ENCODE measurements at regions not wholly inside any gene's neighbourhood (a gene's known extent, or its start where the extent isn't known, plus 50 kb on each side); places are given as distances from the start of the nearest gene placed in this dataset.

GRCh38 chr1:90474731-90475130 is 242.4 kb downstream of the BARHL2 start:
- H3K27ac ChIP-seq (replicated peaks; ENCODE audit: low read length), result no peak overlapping the region
- H2BK5ac ChIP-seq (ENCODE audit: low read length), result no peak overlapping the region
- no peak overlapping the region for H3K23ac ChIP-seq (ENCODE audit: low read depth, low read length, poor library complexity)
- H2BK120ac ChIP-seq (ENCODE audit: low read depth, low read length), result no peak overlapping the region
- no peaks in the 10 kb centered on the region for H3K27me3 ChIP-seq (ENCODE audit: control insufficient read depth in 3 of 3, insufficient read depth in 3 of 3, low read depth in 1 of 3, low read length in 3 of 3)
- no peak overlapping the region for H3K9ac ChIP-seq (ENCODE audit: low read depth, low read length, poor library complexity)
- no peaks in the 10 kb centered on the region for H3K9me3 ChIP-seq (replicated peaks in 1 of 2; ENCODE audit: control insufficient read depth in 2 of 2, insufficient read depth in 1 of 2, low read depth in 1 of 2, low read length in 2 of 2)
- H3K36me3 ChIP-seq (replicated peaks in 1 of 2; ENCODE audit: control insufficient read depth in 2 of 2, insufficient read depth in 2 of 2, low read length in 2 of 2), result no peaks in the 10 kb centered on the region
- no CpG with 5 or more reads among the region's 1 CpG for WGBS, 2 donors (ENCODE audit: extremely low coverage in 2 of 2, insufficient read length in 2 of 2, insufficient replicate concordance in 1 of 2)
- no peak overlapping the region for H2BK12ac ChIP-seq (ENCODE audit: low read length)
- H3K4ac ChIP-seq (ENCODE audit: low read length), result no peak overlapping the region
- H3K4me1 ChIP-seq (ENCODE audit: control insufficient read depth in 2 of 2, insufficient read depth in 1 of 2, low read depth in 1 of 2, low read length in 2 of 2), result peaks cover 0 to 7% of the 10 kb centered on the region in 2 donors
- no peaks in the 10 kb centered on the region for H3K79me1 ChIP-seq (ENCODE audit: low read depth, low read length)
- H4K8ac ChIP-seq (ENCODE audit: low read depth, low read length), result no peak overlapping the region
- H3K18ac ChIP-seq (ENCODE audit: low read length), result no peak overlapping the region
- H2BK15ac ChIP-seq (ENCODE audit: low read length), result no peak overlapping the region
- no peak overlapping the region for H2AFZ ChIP-seq (ENCODE audit: low read length)
- H3K4me3 ChIP-seq (ENCODE audit: low read length in 2 of 2), result no peak overlapping the region
- no peak overlapping the region for H2AK5ac ChIP-seq (ENCODE audit: low read depth, low read length)
- no peak overlapping the region for H3K14ac ChIP-seq (ENCODE audit: low read length)
- no peak overlapping the region for H3K4me2 ChIP-seq (ENCODE audit: insufficient read depth, low read length, poor library complexity, severe bottlenecking)
- no peak for DNase-seq (ENCODE audit: low spot score)
- no peak overlapping the region for H4K91ac ChIP-seq (ENCODE audit: low read depth, low read length, poor library complexity)

- Histone ChIP-seq H3K79me1 (ENCODE audit: low read depth, low read length) (no peaks in the 10 kb centered on the region), H3K27me3 (ENCODE audit: control insufficient read depth in 3 of 3, insufficient read depth in 3 of 3, low read depth in 1 of 3, low read length in 3 of 3) (no peaks in the 10 kb centered on the region), H4K91ac (ENCODE audit: low read depth, low read length, poor library complexity) (no peak overlapping the region), H3K4ac (ENCODE audit: low read length) (no peak overlapping the region), H3K18ac (ENCODE audit: low read length) (no peak overlapping the region), H3K27ac (replicated peaks; ENCODE audit: low read length) (no peak overlapping the region), H3K4me2 (ENCODE audit: insufficient read depth, low read length, poor library complexity, severe bottlenecking) (no peak overlapping the region), H3K4me3 (ENCODE audit: low read length in 2 of 2) (no peak overlapping the region), H4K8ac (ENCODE audit: low read depth, low read length) (no peak overlapping the region), H3K23ac (ENCODE audit: low read depth, low read length, poor library complexity) (no peak overlapping the region), H2BK5ac (ENCODE audit: low read length) (no peak overlapping the region), H2AK5ac (ENCODE audit: low read depth, low read length) (no peak overlapping the region), H3K36me3 (replicated peaks in 1 of 2; ENCODE audit: control insufficient read depth in 2 of 2, insufficient read depth in 2 of 2, low read length in 2 of 2) (no peaks in the 10 kb centered on the region), H3K14ac (ENCODE audit: low read length) (no peak overlapping the region), H2BK12ac (ENCODE audit: low read length) (no peak overlapping the region), H2BK120ac (ENCODE audit: low read depth, low read length) (no peak overlapping the region), H2BK15ac (ENCODE audit: low read length) (no peak overlapping the region), H3K9ac (ENCODE audit: low read depth, low read length, poor library complexity) (no peak overlapping the region), H2AFZ (ENCODE audit: low read length) (no peak overlapping the region), H3K4me1 (ENCODE audit: control insufficient read depth in 2 of 2, insufficient read depth in 1 of 2, low read depth in 1 of 2, low read length in 2 of 2) (peaks cover 0 to 7% of the 10 kb centered on the region in 2 donors), H3K9me3 (replicated peaks in 1 of 2; ENCODE audit: control insufficient read depth in 2 of 2, insufficient read depth in 1 of 2, low read depth in 1 of 2, low read length in 2 of 2) (no peaks in the 10 kb centered on the region)
- no CpG with 5 or more reads among the region's 2 CpGs for WGBS, 2 donors (ENCODE audit: extremely low coverage in 2 of 2, insufficient read length in 2 of 2, insufficient replicate concordance in 1 of 2)
- no peak for DNase-seq (ENCODE audit: low spot score)
Measured at GRCh38 chr1:90474158-90474557, 242.9 kb downstream of the BARHL2 start.

- H2BK12ac ChIP-seq (ENCODE audit: low read length), result no peak overlapping the region
- no peaks in the 10 kb centered on the region for H3K27me3 ChIP-seq (ENCODE audit: control insufficient read depth in 3 of 3, insufficient read depth in 3 of 3, low read depth in 1 of 3, low read length in 3 of 3)
- no peaks in the 10 kb centered on the region for H3K9me3 ChIP-seq (replicated peaks in 1 of 2; ENCODE audit: control insufficient read depth in 2 of 2, insufficient read depth in 1 of 2, low read depth in 1 of 2, low read length in 2 of 2)
- WGBS, 2 donors (ENCODE audit: extremely low coverage in 2 of 2, insufficient read length in 2 of 2, insufficient replicate concordance in 1 of 2), result no CpG with 5 or more reads among the region's 1 CpG
- H3K9ac ChIP-seq (ENCODE audit: low read depth, low read length, poor library complexity), result no peak overlapping the region
- no peak overlapping the region for H3K14ac ChIP-seq (ENCODE audit: low read length)
- no peak overlapping the region for H2BK15ac ChIP-seq (ENCODE audit: low read length)
- no peak overlapping the region for H3K27ac ChIP-seq (replicated peaks; ENCODE audit: low read length)
- no peak overlapping the region for H3K18ac ChIP-seq (ENCODE audit: low read length)
- peaks cover 0 to 7% of the 10 kb centered on the region in 2 donors for H3K4me1 ChIP-seq (ENCODE audit: control insufficient read depth in 2 of 2, insufficient read depth in 1 of 2, low read depth in 1 of 2, low read length in 2 of 2)
- H3K4me2 ChIP-seq (ENCODE audit: insufficient read depth, low read length, poor library complexity, severe bottlenecking), result no peak overlapping the region
- H4K91ac ChIP-seq (ENCODE audit: low read depth, low read length, poor library complexity), result no peak overlapping the region
- H2AFZ ChIP-seq (ENCODE audit: low read length), result no peak overlapping the region
- H3K4ac ChIP-seq (ENCODE audit: low read length), result no peak overlapping the region
- no peak overlapping the region for H2AK5ac ChIP-seq (ENCODE audit: low read depth, low read length)
- H2BK5ac ChIP-seq (ENCODE audit: low read length), result no peak overlapping the region
- no peak overlapping the region for H3K4me3 ChIP-seq (ENCODE audit: low read length in 2 of 2)
- no peak for DNase-seq (ENCODE audit: low spot score)
- no peaks in the 10 kb centered on the region for H3K36me3 ChIP-seq (replicated peaks in 1 of 2; ENCODE audit: control insufficient read depth in 2 of 2, insufficient read depth in 2 of 2, low read length in 2 of 2)
- no peak overlapping the region for H4K8ac ChIP-seq (ENCODE audit: low read depth, low read length)
- H2BK120ac ChIP-seq (ENCODE audit: low read depth, low read length), result no peak overlapping the region
- H3K79me1 ChIP-seq (ENCODE audit: low read depth, low read length), result no peaks in the 10 kb centered on the region
- H3K23ac ChIP-seq (ENCODE audit: low read depth, low read length, poor library complexity), result no peak overlapping the region
Measured at GRCh38 chr1:90472775-90473174, 244.3 kb downstream of the BARHL2 start.

- peak overlapping the region; percentile 7 for H3K18ac ChIP-seq (ENCODE audit: low read length)
- H2BK15ac ChIP-seq (ENCODE audit: low read length), result no peak overlapping the region
- H2BK12ac ChIP-seq (ENCODE audit: low read length), result no peak overlapping the region
- no peak overlapping the region for H3K4me3 ChIP-seq (ENCODE audit: low read length in 2 of 2)
- no peaks in the 10 kb centered on the region for H3K9me3 ChIP-seq (replicated peaks in 1 of 2; ENCODE audit: control insufficient read depth in 2 of 2, insufficient read depth in 1 of 2, low read depth in 1 of 2, low read length in 2 of 2)
- no peak overlapping the region for H2BK5ac ChIP-seq (ENCODE audit: low read length)
- no peak overlapping the region for H3K4me2 ChIP-seq (ENCODE audit: insufficient read depth, low read length, poor library complexity, severe bottlenecking)
- no peaks in the 10 kb centered on the region for H3K27me3 ChIP-seq (ENCODE audit: control insufficient read depth in 3 of 3, insufficient read depth in 3 of 3, low read depth in 1 of 3, low read length in 3 of 3)
- H4K91ac ChIP-seq (ENCODE audit: low read depth, low read length, poor library complexity), result no peak overlapping the region
- no peak overlapping the region for H2AK5ac ChIP-seq (ENCODE audit: low read depth, low read length)
- H4K8ac ChIP-seq (ENCODE audit: low read depth, low read length), result no peak overlapping the region
- no peak overlapping the region for H3K9ac ChIP-seq (ENCODE audit: low read depth, low read length, poor library complexity)
- no peak overlapping the region for H2BK120ac ChIP-seq (ENCODE audit: low read depth, low read length)
- no peaks in the 10 kb centered on the region for H3K79me1 ChIP-seq (ENCODE audit: low read depth, low read length)
- H3K23ac ChIP-seq (ENCODE audit: low read depth, low read length, poor library complexity), result no peak overlapping the region
- no peak overlapping the region for H3K27ac ChIP-seq (replicated peaks; ENCODE audit: low read length)
- H3K14ac ChIP-seq (ENCODE audit: low read length), result no peak overlapping the region
- no peak overlapping the region for H2AFZ ChIP-seq (ENCODE audit: low read length)
- WGBS, 2 donors (ENCODE audit: extremely low coverage in 2 of 2, insufficient read length in 2 of 2, insufficient replicate concordance in 1 of 2), result no CpG with 5 or more reads among the region's 2 CpGs
- H3K4ac ChIP-seq (ENCODE audit: low read length), result no peak overlapping the region
- H3K4me1 ChIP-seq (ENCODE audit: control insufficient read depth in 2 of 2, insufficient read depth in 1 of 2, low read depth in 1 of 2, low read length in 2 of 2), result peaks cover 0 to 3% of the 10 kb centered on the region in 2 donors
- DNase-seq (ENCODE audit: low spot score), result no peak
- H3K36me3 ChIP-seq (replicated peaks in 1 of 2; ENCODE audit: control insufficient read depth in 2 of 2, insufficient read depth in 2 of 2, low read length in 2 of 2), result no peaks in the 10 kb centered on the region
Measured at GRCh38 chr1:90459570-90459969, 257.5 kb downstream of the BARHL2 start.
